ENCODE measurements at regions not wholly inside any gene's neighbourhood (a gene's known extent, or its start where the extent isn't known, plus 50 kb on each side); places are given as distances from the start of the nearest gene placed in this dataset.

DNA sequence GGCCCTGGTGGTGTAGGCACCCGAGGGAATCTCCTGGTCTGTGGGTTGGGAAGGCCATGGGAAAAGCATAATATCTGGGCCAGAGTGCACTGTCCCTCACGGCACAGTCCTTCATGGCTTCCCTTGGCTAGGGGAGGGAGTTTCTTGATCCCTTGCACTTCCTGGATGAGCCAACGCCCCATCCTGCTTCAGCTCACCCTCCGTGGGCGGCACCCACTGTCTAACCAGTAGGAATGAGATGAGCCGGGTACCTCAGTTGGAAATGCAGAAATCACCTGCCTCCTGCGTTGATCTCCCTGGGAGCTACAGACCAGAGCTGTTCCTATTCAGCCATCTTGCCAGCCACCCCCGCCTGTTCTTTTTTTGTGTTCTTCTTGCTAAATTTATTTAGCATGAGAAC, 134.4 kb downstream of the LEPR start:
- TF ChIP-seq, protein P1, sequence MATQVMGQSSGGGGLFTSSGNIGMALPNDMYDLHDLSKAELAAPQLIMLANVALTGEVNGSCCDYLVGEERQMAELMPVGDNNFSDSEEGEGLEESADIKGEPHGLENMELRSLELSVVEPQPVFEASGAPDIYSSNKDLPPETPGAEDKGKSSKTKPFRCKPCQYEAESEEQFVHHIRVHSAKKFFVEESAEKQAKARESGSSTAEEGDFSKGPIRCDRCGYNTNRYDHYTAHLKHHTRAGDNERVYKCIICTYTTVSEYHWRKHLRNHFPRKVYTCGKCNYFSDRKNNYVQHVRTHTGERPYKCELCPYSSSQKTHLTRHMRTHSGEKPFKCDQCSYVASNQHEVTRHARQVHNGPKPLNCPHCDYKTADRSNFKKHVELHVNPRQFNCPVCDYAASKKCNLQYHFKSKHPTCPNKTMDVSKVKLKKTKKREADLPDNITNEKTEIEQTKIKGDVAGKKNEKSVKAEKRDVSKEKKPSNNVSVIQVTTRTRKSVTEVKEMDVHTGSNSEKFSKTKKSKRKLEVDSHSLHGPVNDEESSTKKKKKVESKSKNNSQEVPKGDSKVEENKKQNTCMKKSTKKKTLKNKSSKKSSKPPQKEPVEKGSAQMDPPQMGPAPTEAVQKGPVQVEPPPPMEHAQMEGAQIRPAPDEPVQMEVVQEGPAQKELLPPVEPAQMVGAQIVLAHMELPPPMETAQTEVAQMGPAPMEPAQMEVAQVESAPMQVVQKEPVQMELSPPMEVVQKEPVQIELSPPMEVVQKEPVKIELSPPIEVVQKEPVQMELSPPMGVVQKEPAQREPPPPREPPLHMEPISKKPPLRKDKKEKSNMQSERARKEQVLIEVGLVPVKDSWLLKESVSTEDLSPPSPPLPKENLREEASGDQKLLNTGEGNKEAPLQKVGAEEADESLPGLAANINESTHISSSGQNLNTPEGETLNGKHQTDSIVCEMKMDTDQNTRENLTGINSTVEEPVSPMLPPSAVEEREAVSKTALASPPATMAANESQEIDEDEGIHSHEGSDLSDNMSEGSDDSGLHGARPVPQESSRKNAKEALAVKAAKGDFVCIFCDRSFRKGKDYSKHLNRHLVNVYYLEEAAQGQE (IDR thresholded peaks at IDR 0.05; ENCODE audit: insufficient replicate concordance, low read depth): no peak
- TF ChIP-seq GABPA (IDR thresholded peaks at IDR 0.05; ENCODE audit: low read depth): no peak
- no peak for TF ChIP-seq SPI1 (IDR thresholded peaks at IDR 0.05; ENCODE audit: borderline replicate concordance, low read depth)
- TF ChIP-seq, protein P2, sequence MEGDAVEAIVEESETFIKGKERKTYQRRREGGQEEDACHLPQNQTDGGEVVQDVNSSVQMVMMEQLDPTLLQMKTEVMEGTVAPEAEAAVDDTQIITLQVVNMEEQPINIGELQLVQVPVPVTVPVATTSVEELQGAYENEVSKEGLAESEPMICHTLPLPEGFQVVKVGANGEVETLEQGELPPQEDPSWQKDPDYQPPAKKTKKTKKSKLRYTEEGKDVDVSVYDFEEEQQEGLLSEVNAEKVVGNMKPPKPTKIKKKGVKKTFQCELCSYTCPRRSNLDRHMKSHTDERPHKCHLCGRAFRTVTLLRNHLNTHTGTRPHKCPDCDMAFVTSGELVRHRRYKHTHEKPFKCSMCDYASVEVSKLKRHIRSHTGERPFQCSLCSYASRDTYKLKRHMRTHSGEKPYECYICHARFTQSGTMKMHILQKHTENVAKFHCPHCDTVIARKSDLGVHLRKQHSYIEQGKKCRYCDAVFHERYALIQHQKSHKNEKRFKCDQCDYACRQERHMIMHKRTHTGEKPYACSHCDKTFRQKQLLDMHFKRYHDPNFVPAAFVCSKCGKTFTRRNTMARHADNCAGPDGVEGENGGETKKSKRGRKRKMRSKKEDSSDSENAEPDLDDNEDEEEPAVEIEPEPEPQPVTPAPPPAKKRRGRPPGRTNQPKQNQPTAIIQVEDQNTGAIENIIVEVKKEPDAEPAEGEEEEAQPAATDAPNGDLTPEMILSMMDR (IDR thresholded peaks at IDR 0.05; ENCODE audit: insufficient read depth, low read length): no peak
- no peak for TF ChIP-seq POLR2AphosphoS5 (IDR thresholded peaks at IDR 0.05; ENCODE audit: low read depth)
- no peaks in the 10 kb centered on the region for H3K27me3 ChIP-seq (ENCODE audit: insufficient read depth, poor library complexity, severe bottlenecking)
- no peak overlapping the region for H3K4me3 ChIP-seq (replicated peaks; ENCODE audit: insufficient read depth, low read length)
- no peak for DNase-seq (ENCODE audit: low read depth in 1 of 2, low spot score in 1 of 2)
- H3K27ac ChIP-seq (replicated peaks): no peak overlapping the region

DNA sequence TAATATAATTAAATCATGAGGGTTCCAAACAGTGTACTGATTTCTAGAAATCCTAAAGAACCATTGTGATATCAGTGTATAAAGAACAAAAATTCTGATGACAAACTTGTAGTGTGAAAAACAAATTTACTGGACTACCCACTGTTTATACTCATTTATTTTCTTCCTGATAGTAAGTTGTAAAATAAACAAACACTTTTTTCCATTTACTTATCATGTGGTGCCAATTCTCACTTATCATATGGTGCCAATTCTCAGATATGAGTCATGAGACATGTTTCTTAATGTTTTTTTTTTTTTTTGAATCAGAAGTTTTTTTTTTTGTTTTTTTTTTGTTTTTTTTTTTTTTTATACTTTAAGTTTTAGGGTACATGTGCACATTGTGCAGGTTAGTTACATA, 137.7 kb downstream of the LEPR start:
- DNase-seq (ENCODE audit: low read depth in 1 of 2, low spot score in 1 of 2): no peak

DNA sequence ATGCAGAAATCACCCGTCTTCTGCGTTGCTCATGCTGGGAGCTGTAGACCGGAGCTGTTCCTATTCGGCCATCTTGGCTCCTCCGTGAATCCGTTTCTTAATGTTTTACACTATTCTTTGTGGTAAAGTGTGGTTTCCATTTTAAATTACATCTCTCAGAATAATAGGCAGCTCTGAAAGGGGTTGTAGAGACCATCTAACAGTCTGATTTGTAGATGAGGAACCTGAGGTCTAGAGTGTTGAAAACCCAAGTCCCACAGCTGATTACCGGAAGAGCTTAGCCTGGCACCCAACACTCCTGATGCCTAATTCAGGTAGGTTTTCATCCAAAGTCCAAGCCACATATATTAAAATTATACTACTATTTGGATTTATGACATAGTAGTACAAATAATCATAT, 144.0 kb downstream of the LEPR start:
- DNase-seq (ENCODE audit: low read depth in 1 of 2, low spot score in 1 of 2): no peak
- TF ChIP-seq GABPA (IDR thresholded peaks at IDR 0.05; ENCODE audit: low read depth) (no peak), POLR2AphosphoS5 (IDR thresholded peaks at IDR 0.05; ENCODE audit: low read depth) (no peak)
- Histone ChIP-seq H3K27me3 (ENCODE audit: insufficient read depth, poor library complexity, severe bottlenecking) (no peaks in the 10 kb centered on the region), H3K4me3 (replicated peaks; ENCODE audit: insufficient read depth, low read length) (no peak overlapping the region), H3K27ac (replicated peaks) (no peak overlapping the region)

More for the DNA sequence above, 137.7 kb downstream of the LEPR start:
- Histone ChIP-seq H3K27ac (replicated peaks) (no peak overlapping the region), H3K4me3 (replicated peaks; ENCODE audit: insufficient read depth, low read length) (no peak overlapping the region), H3K27me3 (ENCODE audit: insufficient read depth, poor library complexity, severe bottlenecking) (no peaks in the 10 kb centered on the region)
- TF ChIP-seq GABPA (IDR thresholded peaks at IDR 0.05; ENCODE audit: low read depth): no peak
- TF ChIP-seq, protein P1 (IDR thresholded peaks at IDR 0.05; ENCODE audit: insufficient replicate concordance, low read depth): no peak
- TF ChIP-seq, protein P2 (IDR thresholded peaks at IDR 0.05; ENCODE audit: insufficient read depth, low read length): no peak
- no peak for TF ChIP-seq SPI1 (IDR thresholded peaks at IDR 0.05; ENCODE audit: borderline replicate concordance, low read depth)
- no peak for TF ChIP-seq POLR2AphosphoS5 (IDR thresholded peaks at IDR 0.05; ENCODE audit: low read depth)

DNA sequence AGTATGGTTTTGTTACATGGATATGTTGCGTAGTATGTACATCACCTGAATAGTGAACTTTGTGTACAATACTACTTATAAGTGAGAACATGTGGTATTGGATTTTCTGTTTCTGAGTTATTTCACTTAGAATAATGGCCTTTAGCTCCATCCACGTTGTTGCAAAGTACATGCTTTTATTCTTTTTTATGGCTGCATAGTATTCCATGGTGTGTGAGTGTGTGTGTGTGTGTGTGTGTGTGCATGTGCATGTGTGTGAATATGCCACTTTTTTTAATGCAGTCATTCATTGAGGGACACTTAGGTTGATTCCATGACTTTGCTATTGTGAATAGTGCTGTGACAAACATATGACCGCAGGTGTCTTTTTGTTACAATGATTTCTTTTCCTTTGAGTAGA, 147.8 kb downstream of the LEPR start:
- Histone ChIP-seq H3K27me3 (ENCODE audit: insufficient read depth, poor library complexity, severe bottlenecking) (no peaks in the 10 kb centered on the region), H3K4me3 (replicated peaks; ENCODE audit: insufficient read depth, low read length) (no peak overlapping the region), H3K27ac (replicated peaks) (no peak overlapping the region)
- DNase-seq (ENCODE audit: low read depth in 1 of 2, low spot score in 1 of 2): no peak
- no peak for TF ChIP-seq POLR2AphosphoS5 (IDR thresholded peaks at IDR 0.05; ENCODE audit: low read depth)
- no peak for TF ChIP-seq GABPA (IDR thresholded peaks at IDR 0.05; ENCODE audit: low read depth)
- TF ChIP-seq, protein P1 (IDR thresholded peaks at IDR 0.05; ENCODE audit: insufficient replicate concordance, low read depth): no peak

All from HL-60 (cell line).